Activated naive CD8-positive, alpha-beta T cell treated with anti-CD3 and anti-CD28 coated beads, Interleukin-2, amount 10 ng/mL, durations not matched to agents 7 days and 5 days (primary cell): ENCODE measurements at regions not wholly inside any gene's neighbourhood (a gene's known extent, or its start where the extent isn't known, plus 50 kb on each side); places are given as distances from the start of the nearest gene placed in this dataset.

Experiments used
- ATAC-seq: fragments of 150-1000 bp; cut with Tn5 transposase; one replicate; pipeline ENCODE4 v1.10.0; 2021; ENCODE audit warnings: low read depth, moderate library complexity
- POLR2A ChIA-PET: fragments of 350-600 bp; sonication (Branson Sonifier 250); formaldehyde crosslinking; loops from one replicate; lab custom pipeline; 2021; ENCODE audit warnings: antibody characterized with exemption; lab: Charles Lee
- DNase-seq: peaks from one replicate; pipeline ENCODE4 v3.0.0; 2021
- H3K27ac Mint-ChIP-seq: one replicate; pipeline ENCODE4 v1.8.0; 2022; ENCODE audit warnings: mild to moderate bottlenecking, mixed read lengths
- H3K27me3 Mint-ChIP-seq: one replicate; pipeline ENCODE4 v1.8.0; 2022; ENCODE audit warnings: mild to moderate bottlenecking, moderate library complexity, mixed read lengths
- H3K36me3 Mint-ChIP-seq: one replicate; pipeline ENCODE4 v1.8.0; 2021; ENCODE audit warnings: mild to moderate bottlenecking, mixed read lengths
- H3K4me1 Mint-ChIP-seq: one replicate; pipeline ENCODE4 v1.8.0; 2021; ENCODE audit warnings: mixed read lengths
- H3K4me3 Mint-ChIP-seq: one replicate; pipeline ENCODE4 v1.8.0; 2022; ENCODE audit warnings: mild to moderate bottlenecking, moderate library complexity, mixed read lengths
- H3K9me3 Mint-ChIP-seq: one replicate; pipeline ENCODE4 v1.8.0; 2021; ENCODE audit warnings: mixed read lengths

- no peaks in the 10 kb centered on the region for H3K27me3 Mint-ChIP-seq
- peaks cover 1% of the 10 kb centered on the region for H3K9me3 Mint-ChIP-seq
- H3K4me1 Mint-ChIP-seq, result no peaks in the 10 kb centered on the region
- DNase-seq, result no peak
- ATAC-seq, result no peak
- H3K36me3 Mint-ChIP-seq, result no peaks in the 10 kb centered on the region
- POLR2A ChIA-PET, result no interaction called here
- H3K27ac Mint-ChIP-seq, result no peak overlapping the region
- no peak overlapping the region for H3K4me3 Mint-ChIP-seq
Measured at GRCh38 chr10:130898381-130898780, 413.1 kb downstream of the TCERG1L start.

DNA sequence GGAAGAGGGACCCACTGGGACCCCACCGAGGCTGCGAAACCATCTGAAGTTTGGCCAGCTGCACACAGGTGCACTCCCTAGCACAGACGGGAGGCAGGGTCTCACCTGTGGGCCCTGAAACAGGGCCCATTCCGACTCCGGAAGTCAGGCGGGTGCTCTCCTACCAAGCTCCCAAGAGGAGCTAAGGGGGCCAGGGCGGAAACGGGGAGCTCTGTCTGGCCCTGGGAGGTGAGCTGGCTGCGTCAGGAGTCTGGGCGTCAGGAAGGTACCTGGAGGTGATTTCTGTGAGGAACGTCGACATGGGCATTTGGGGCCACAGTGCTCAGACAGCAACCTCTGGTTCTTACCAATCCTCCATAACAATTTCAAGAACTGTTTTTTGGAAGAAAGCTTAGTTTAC, 411.7 kb downstream of the TCERG1L start:
- Mint-ChIP-seq H3K27ac (no peak overlapping the region), H3K9me3 (peaks cover 1% of the 10 kb centered on the region)
- POLR2A ChIA-PET, result no interaction called here

DNA sequence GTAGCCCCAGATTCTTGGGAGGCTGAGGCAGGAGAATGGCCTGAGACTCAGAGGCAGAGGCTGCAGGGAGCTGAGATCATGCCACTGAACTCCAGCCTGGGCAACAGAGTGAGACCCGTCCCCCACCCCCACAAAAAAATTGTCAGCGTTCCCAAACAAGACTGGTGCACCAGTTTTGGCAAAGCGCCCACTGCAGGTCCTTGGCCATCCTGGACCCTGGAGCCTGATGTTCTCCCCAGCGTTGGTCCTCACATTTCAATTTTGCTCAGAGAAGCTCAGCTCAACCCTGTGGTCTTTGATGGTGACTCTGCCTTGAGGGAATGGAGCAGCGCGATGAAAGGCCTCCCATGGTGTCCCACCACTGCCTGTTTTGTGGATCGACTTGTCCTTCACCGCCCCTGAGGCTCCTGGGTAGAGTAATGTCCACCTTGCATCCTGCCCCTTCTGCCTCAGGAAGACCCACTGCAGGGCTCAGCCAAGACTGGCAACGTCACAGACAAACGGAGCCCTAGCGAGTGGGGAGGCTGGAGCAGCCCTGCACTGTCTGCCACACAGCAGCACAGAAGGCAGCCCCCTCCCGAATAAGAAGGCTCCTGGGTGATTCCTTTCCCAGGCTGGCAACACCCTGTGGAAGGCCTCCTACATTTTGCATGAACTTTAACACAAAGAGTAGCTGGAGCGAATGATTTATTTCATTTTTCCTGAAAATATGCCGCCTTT, 410.9 kb downstream of the TCERG1L start:
- H3K27me3 Mint-ChIP-seq, result no peaks in the 10 kb centered on the region
- POLR2A ChIA-PET, result no interaction called here
- H3K36me3 Mint-ChIP-seq, result no peaks in the 10 kb centered on the region
- DNase-seq (no peak), ATAC-seq (no peak)
- no peak overlapping the region for H3K4me3 Mint-ChIP-seq
- no peaks in the 10 kb centered on the region for H3K4me1 Mint-ChIP-seq
- peaks cover under 1% of the 10 kb centered on the region for H3K9me3 Mint-ChIP-seq
- no peak overlapping the region for H3K27ac Mint-ChIP-seq

More for the DNA sequence above, 411.7 kb downstream of the TCERG1L start:
- DNase-seq, result no peak
- H3K36me3 Mint-ChIP-seq, result no peaks in the 10 kb centered on the region
- no peaks in the 10 kb centered on the region for H3K4me1 Mint-ChIP-seq
- no peaks in the 10 kb centered on the region for H3K27me3 Mint-ChIP-seq
- H3K4me3 Mint-ChIP-seq, result no peak overlapping the region
- no peak for ATAC-seq

DNA sequence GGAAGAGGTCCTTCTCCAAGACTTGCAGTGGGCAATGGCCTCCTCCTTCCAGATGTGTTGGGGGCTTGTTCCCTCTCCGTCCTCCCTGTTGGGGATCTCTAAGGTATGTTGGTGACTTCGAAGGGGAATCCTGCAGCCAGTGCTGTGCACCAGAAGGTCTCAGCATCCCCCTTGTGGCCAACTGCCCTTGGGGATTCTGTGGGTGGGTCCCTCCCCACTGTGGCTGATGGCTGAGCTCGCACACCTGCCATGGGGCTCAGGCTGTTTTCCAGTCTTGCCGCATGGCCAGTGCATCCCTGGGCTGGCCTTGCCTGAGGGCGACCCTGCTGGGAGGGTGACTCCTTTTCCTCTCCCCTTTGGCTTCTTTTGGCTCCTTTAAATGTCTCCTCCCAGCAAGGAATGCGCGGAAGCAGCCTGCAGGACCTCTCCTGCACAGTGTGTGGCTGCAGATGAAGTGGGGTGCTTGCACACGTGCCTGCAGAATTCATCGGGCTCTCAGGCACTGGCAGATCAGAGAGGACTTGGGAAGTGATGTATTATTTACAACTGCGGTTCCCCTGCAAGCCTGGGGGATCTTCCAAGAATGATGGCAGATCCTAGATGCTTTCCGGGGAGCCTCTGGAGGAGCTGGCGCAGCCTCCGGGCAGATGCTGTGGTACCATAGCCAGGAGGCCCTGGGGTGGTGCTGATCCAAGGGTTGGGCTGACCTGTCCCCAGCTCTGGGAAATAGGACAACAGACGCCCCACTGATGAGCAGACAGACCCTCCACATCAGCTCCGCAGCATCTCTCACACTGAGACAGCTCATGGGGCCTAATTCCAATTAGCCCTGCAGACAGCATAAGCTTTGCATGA, 410.0 kb downstream of the TCERG1L start:
- Mint-ChIP-seq H3K4me3 (no peak overlapping the region), H3K27me3 (no peaks in the 10 kb centered on the region), H3K9me3 (no peaks in the 10 kb centered on the region), H3K36me3 (no peaks in the 10 kb centered on the region), H3K27ac (no peak overlapping the region), H3K4me1 (no peaks in the 10 kb centered on the region)
- POLR2A ChIA-PET, result no interaction called here
- ATAC-seq (no peak), DNase-seq (no peak)

GRCh38 chr10:130902471-130902870, 409.1 kb downstream of the TCERG1L start:
- H3K27ac Mint-ChIP-seq, result no peak overlapping the region
- no peaks in the 10 kb centered on the region for H3K36me3 Mint-ChIP-seq
- ATAC-seq (no peak), DNase-seq (no peak)
- no peaks in the 10 kb centered on the region for H3K27me3 Mint-ChIP-seq
- no peak overlapping the region for H3K4me3 Mint-ChIP-seq
- POLR2A ChIA-PET, result no interaction called here
- H3K9me3 Mint-ChIP-seq, result no peaks in the 10 kb centered on the region
- H3K4me1 Mint-ChIP-seq, result no peaks in the 10 kb centered on the region

DNA sequence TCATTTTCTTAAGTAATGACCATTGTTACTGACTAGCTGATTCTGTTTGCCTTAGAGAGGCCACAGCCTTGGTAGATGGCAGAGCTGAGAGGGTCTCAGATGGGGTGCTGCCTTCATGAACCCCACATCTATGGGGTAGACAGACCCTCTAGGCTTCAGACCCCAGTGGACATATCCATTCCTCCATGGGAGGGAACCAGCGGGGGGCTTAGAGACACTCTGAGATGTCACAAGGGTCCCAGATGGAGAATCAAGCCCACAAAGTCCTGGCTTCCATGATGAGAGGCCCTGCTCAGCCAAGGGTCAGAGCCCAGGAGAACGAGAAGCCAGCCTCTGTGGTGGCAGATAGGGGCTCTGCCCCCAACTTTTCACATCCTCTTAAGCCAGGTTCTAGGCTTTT, 408.6 kb downstream of the TCERG1L start:
- H3K9me3 Mint-ChIP-seq, result no peaks in the 10 kb centered on the region
- H3K4me1 Mint-ChIP-seq, result no peaks in the 10 kb centered on the region
- ATAC-seq (no peak), DNase-seq (no peak)
- no peaks in the 10 kb centered on the region for H3K27me3 Mint-ChIP-seq
- H3K36me3 Mint-ChIP-seq, result no peaks in the 10 kb centered on the region
- no peak overlapping the region for H3K4me3 Mint-ChIP-seq
- POLR2A ChIA-PET, result no interaction called here
- no peak overlapping the region for H3K27ac Mint-ChIP-seq

- Mint-ChIP-seq H3K27ac (no peak overlapping the region), H3K9me3 (no peaks in the 10 kb centered on the region), H3K4me1 (no peaks in the 10 kb centered on the region), H3K27me3 (no peaks in the 10 kb centered on the region), H3K4me3 (no peak overlapping the region), H3K36me3 (no peaks in the 10 kb centered on the region)
- ATAC-seq (no peak), DNase-seq (no peak)
- POLR2A ChIA-PET, result no interaction called here
Measured at GRCh38 chr10:130904676-130905075, 406.8 kb downstream of the TCERG1L start.

DNA sequence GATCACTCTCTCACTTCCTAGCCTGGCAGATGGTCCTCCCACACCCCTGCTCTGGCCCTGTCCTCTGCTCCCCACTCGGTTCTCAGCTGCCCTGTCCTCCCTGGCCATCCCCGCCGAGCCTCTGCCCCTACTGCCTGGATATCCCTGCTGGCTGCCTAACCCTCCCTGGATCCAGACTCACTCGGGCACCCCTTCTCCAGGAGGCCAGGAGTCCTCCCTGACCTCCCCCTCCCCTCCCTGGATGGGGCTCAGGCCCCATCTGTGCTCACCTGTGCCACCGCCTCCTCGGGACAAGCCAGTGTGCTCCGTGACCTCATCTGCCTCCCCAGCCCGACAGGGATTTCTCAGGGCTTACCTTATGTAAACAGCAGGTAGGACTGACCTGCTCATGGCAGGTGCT, 406.1 kb downstream of the TCERG1L start:
- POLR2A ChIA-PET, result no interaction called here
- ATAC-seq, result no peak
- Mint-ChIP-seq H3K4me1 (no peaks in the 10 kb centered on the region), H3K4me3 (no peak overlapping the region), H3K9me3 (no peaks in the 10 kb centered on the region), H3K27me3 (no peaks in the 10 kb centered on the region), H3K36me3 (no peaks in the 10 kb centered on the region), H3K27ac (no peak overlapping the region)
- DNase-seq, result no peak

GRCh38 chr10:130905921-130906320, 405.6 kb downstream of the TCERG1L start:
- POLR2A ChIA-PET, result no interaction called here
- Mint-ChIP-seq H3K4me3 (no peak overlapping the region), H3K9me3 (no peaks in the 10 kb centered on the region), H3K27me3 (no peaks in the 10 kb centered on the region), H3K27ac (no peak overlapping the region), H3K4me1 (no peaks in the 10 kb centered on the region), H3K36me3 (no peaks in the 10 kb centered on the region)
- ATAC-seq, result no peak
- no peak for DNase-seq

DNA sequence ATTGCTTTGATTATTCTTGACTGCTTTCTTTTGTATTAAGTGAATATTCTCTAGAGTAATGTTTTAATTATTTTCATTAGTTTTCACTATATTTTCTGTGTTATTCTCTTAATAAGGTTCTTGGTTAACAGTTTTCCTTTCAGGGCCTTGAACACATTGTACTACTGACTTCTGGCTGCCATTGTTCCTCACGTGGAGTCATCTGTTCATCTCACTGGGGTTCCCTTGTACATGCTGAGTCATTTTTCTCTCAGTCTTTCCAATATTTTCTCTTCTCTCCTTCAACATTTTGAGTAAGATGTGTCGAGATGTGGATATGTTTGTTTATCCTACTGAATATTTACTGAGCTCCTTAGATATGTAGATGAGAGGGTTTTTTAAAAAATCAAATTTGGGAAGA, 400.7 kb downstream of the TCERG1L start:
- Mint-ChIP-seq H3K27ac (no peak overlapping the region), H3K36me3 (no peaks in the 10 kb centered on the region), H3K27me3 (no peaks in the 10 kb centered on the region), H3K9me3 (no peaks in the 10 kb centered on the region), H3K4me1 (no peaks in the 10 kb centered on the region), H3K4me3 (no peak overlapping the region)
- DNase-seq, result no peak
- ATAC-seq, result no peak
- POLR2A ChIA-PET, result no interaction called here

- POLR2A ChIA-PET, result no interaction called here
- Mint-ChIP-seq H3K36me3 (no peaks in the 10 kb centered on the region), H3K4me3 (no peak overlapping the region), H3K4me1 (no peaks in the 10 kb centered on the region), H3K9me3 (no peaks in the 10 kb centered on the region), H3K27ac (no peak overlapping the region), H3K27me3 (no peaks in the 10 kb centered on the region)
- DNase-seq (no peak), ATAC-seq (no peak)
Measured at GRCh38 chr10:130913844-130914243, 397.7 kb downstream of the TCERG1L start.

DNA sequence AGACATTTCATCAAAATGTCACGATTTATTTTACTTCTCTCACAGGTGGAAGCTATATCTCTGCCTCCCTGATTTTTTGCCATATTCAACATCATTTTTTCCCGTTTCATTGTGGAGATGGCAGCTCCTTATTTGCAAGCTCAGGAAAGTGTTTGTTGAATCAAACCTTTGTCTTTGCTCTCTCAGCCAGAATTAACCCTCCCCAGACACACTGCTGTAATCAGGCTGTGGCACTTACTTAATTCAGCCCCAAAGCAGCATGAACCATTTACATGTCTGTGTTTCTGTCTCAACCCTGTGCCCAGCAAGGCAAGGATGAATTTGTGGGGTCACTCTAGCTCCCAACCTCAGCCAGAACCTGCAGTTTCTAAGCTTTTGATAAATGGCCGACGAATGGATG, 397.2 kb downstream of the TCERG1L start:
- POLR2A ChIA-PET, result no interaction called here
- ATAC-seq, result no peak
- no peak overlapping the region for H3K4me3 Mint-ChIP-seq
- DNase-seq, result no peak
- H3K36me3 Mint-ChIP-seq, result no peaks in the 10 kb centered on the region
- H3K27ac Mint-ChIP-seq, result no peak overlapping the region
- H3K9me3 Mint-ChIP-seq, result no peaks in the 10 kb centered on the region
- H3K4me1 Mint-ChIP-seq, result no peaks in the 10 kb centered on the region
- H3K27me3 Mint-ChIP-seq, result no peaks in the 10 kb centered on the region

- no peak for DNase-seq
- no peaks in the 10 kb centered on the region for H3K36me3 Mint-ChIP-seq
- no peaks in the 10 kb centered on the region for H3K9me3 Mint-ChIP-seq
- POLR2A ChIA-PET, result no interaction called here
- ATAC-seq, result no peak
- no peak overlapping the region for H3K27ac Mint-ChIP-seq
- no peak overlapping the region for H3K4me3 Mint-ChIP-seq
- no peaks in the 10 kb centered on the region for H3K27me3 Mint-ChIP-seq
- H3K4me1 Mint-ChIP-seq, result no peaks in the 10 kb centered on the region
Measured at GRCh38 chr10:130915065-130915464, 396.5 kb downstream of the TCERG1L start.

- no peak for DNase-seq
- POLR2A ChIA-PET, result no interaction called here
- no peaks in the 10 kb centered on the region for H3K36me3 Mint-ChIP-seq
- H3K9me3 Mint-ChIP-seq, result no peaks in the 10 kb centered on the region
- H3K4me3 Mint-ChIP-seq, result no peak overlapping the region
- no peaks in the 10 kb centered on the region for H3K4me1 Mint-ChIP-seq
- no peak overlapping the region for H3K27ac Mint-ChIP-seq
- no peak for ATAC-seq
- H3K27me3 Mint-ChIP-seq, result no peaks in the 10 kb centered on the region
Measured at GRCh38 chr10:130921461-130921860, 390.1 kb downstream of the TCERG1L start.
